GM12878 (cell line): ENCODE measurements at regions not wholly inside any gene's neighbourhood (a gene's known extent, or its start where the extent isn't known, plus 50 kb on each side); places are given as distances from the start of the nearest gene placed in this dataset.

ENCODE experiments used
- ATAC-seq: fragments of 200-7000 bp; cut with Tn5 transposase; 3 replicates; pipeline ENCODE4 v1.9.1; 2020; ENCODE audit warnings: mild to moderate bottlenecking, moderate library complexity
- BruUV-seq: library from RNA; stranded (reverse); fragments of 400-500 nt; replicated peaks from 2 replicates; lab custom pipeline; 2021; lab: Mats Ljungman, UMichigan
- CTCF ChIA-PET: fragments of 300-600 bp; sonication (Branson Sonifier 250); formaldehyde crosslinking; extraction: SDS; loops from one replicate; lab custom pipeline; 2021; ENCODE audit warnings: inconsistent platforms; lab: Yijun Ruan, JAX
- POLR2A ChIA-PET: fragments of 350-600 bp; formaldehyde crosslinking; extraction: SDS; loops from one replicate; lab custom pipeline; 2021; ENCODE audit warnings: inconsistent platforms; lab: Charles Lee
- RAD21 ChIA-PET: fragments of 300-600 bp; sonication (Branson Sonifier 250); formaldehyde crosslinking; loops from one replicate; lab custom pipeline; 2023; ENCODE audit warnings: antibody characterized with exemption; ENCODE audit not compliant: unreplicated experiment; lab: Charles Lee
- SMC1A ChIA-PET: fragments of 300-600 bp; sonication (Branson Sonifier 250); formaldehyde crosslinking; loops from one replicate; lab custom pipeline; 2023; ENCODE audit not compliant: unreplicated experiment, uncharacterized antibody; lab: Charles Lee
- DNase-seq: peaks from one replicate; pipeline ENCODE4 v3.0.0-alpha.2; 2011; ENCODE audit warnings: low read depth, low spot score
- FAIRE-seq: peaks from 3 replicates; lab custom pipeline; 2011; peaks lifted over from hg19 to GRCh38; lab: Jason Lieb, UNC
- H2AFZ ChIP-seq: 2 replicates; pipeline ENCODE4 v1.6.0; 2011; ENCODE audit warnings: low read depth, low read length, control low read depth; ENCODE audit not compliant: control insufficient read depth
- H3K27ac ChIP-seq: 2 replicates; pipeline ENCODE4 v1.5.1; 2011; ENCODE audit warnings: control low read depth; ENCODE audit not compliant: control insufficient read depth, insufficient read depth
- H3K27me3 ChIP-seq, 2 experiments: replicated peaks in 1 of 2; 2 replicates each; pipeline versions ENCODE4 v1.6.0 to v1.6.1; 2011; ENCODE audit warnings: low read length in 1 of 2; ENCODE audit not compliant: control insufficient read depth in 2 of 2, insufficient read depth in 2 of 2
- H3K36me3 ChIP-seq, 2 experiments: 2 replicates each; pipeline ENCODE4 v1.5.1; 2011; ENCODE audit warnings: low read length in 1 of 2; ENCODE audit not compliant: control insufficient read depth in 2 of 2, insufficient read depth in 2 of 2
- H3K4me1 ChIP-seq: 2 replicates; pipeline ENCODE4 v1.6.1; 2011; ENCODE audit warnings: mild to moderate bottlenecking, low read length, moderate library complexity, mixed read lengths; ENCODE audit not compliant: control insufficient read depth, insufficient read depth
- H3K4me2 ChIP-seq: 2 replicates; pipeline ENCODE4 v1.6.0; 2011; ENCODE audit warnings: control low read depth; ENCODE audit not compliant: control insufficient read depth, insufficient read depth
- H3K4me3 ChIP-seq: fragments of 200-600 bp; sonication (generic); 2 replicates; pipeline ENCODE4 v1.5.1; 2016
- H3K79me2 ChIP-seq: 2 replicates; pipeline ENCODE4 v1.6.0; 2011; ENCODE audit warnings: low read length; ENCODE audit not compliant: control insufficient read depth, insufficient read depth
- H3K9ac ChIP-seq: 2 replicates; pipeline ENCODE4 v1.8.0; 2011; ENCODE audit warnings: low read length, control low read depth, mixed read lengths; ENCODE audit not compliant: control insufficient read depth, insufficient read depth
- H3K9me3 ChIP-seq: replicated peaks from 3 replicates; pipeline ENCODE4 v1.5.1; 2011; ENCODE audit warnings: mild to moderate bottlenecking, low read length; ENCODE audit not compliant: control insufficient read depth, insufficient read depth
- H4K20me1 ChIP-seq: 2 replicates; pipeline ENCODE4 v1.6.0; 2011; ENCODE audit not compliant: control insufficient read depth, insufficient read depth
- CBX5 ChIP-seq: sonication (generic); IDR thresholded peaks from 2 replicates; pipeline ENCODE4 v1.6.1; 2016; ENCODE audit warnings: low read depth, moderate library complexity, mild to moderate bottlenecking, inconsistent platforms
- NRF1 ChIP-seq: conservative IDR thresholded peaks from 2 replicates; pipeline ENCODE4 v1.6.1; 2011; ENCODE audit warnings: mild to moderate bottlenecking, low read depth, low read length, improper control_type of control experiment
- ZNF687 ChIP-seq: fragments of 450-650 bp; IDR thresholded peaks from 2 replicates; pipeline ENCODE4 v1.6.1; 2017; ENCODE audit warnings: mild to moderate bottlenecking, moderate library complexity
- WGBS: methylation state at CpG from one replicate; pipeline ENCODE4 v1.1.6; 2016; ENCODE audit warnings: low lambda C conversion rate; ENCODE audit not compliant: insufficient replicate concordance, insufficient coverage; ENCODE audit errors: missing lambda C conversion rate; 5-methylcytosine and 5-hydroxymethylcytosine counted together
- in situ Hi-C: fragments of 300-500 bp; cut with MboI; formaldehyde crosslinking; loops from 9 replicates; pipeline ENCODE4 v1.14.3; 2018; ENCODE audit warnings: mixed read lengths
- intact Hi-C: fragments of 100-400 bp; cut with micrococcal nuclease; formaldehyde crosslinking; loops from one replicate; pipeline ENCODE4 v1.14.2; 2022; ENCODE audit not compliant: unreplicated experiment

GRCh38 chr10:91153508-91153907, 67.0 kb upstream of the PCGF5 start:
- intact Hi-C loops: no loop called here
- in situ Hi-C loops: no loop called here
- SMC1A ChIA-PET: no interaction called here
- ATAC-seq (no peak), DNase-seq (no peak), FAIRE-seq (no peak)
- no peaks in the 10 kb centered on the region for H3K27me3 ChIP-seq
- CTCF ChIA-PET: interaction anchor here (1.0 kb wide), 1 partner anchor 139 kb away, joined by 3 read pairs; no protein-coding TSS in a partner anchor
- no peaks in the 10 kb centered on the region for H3K4me1 ChIP-seq
- H3K36me3 ChIP-seq: no peaks in the 10 kb centered on the region
- RAD21 ChIA-PET: no interaction called here
- H3K9ac ChIP-seq: no peak overlapping the region
- WGBS: 94% methylated on average over 24 of the region's 29 CpGs
- POLR2A ChIA-PET: no interaction called here
- no peak overlapping the region for H2AFZ ChIP-seq
- H3K4me3 ChIP-seq: no peak overlapping the region
- H3K27ac ChIP-seq: no peak overlapping the region
- no TSS peak for BruUV-seq
- H3K9me3 ChIP-seq: no peaks in the 10 kb centered on the region
- H4K20me1 ChIP-seq: no peaks in the 10 kb centered on the region
- H3K79me2 ChIP-seq: no peaks in the 10 kb centered on the region
- no peak for TF ChIP-seq CBX5
- no peak for TF ChIP-seq ZNF687
- TF ChIP-seq NRF1: no peak
- TF ChIP-seq, all 136 proteins: peak for 0
- no peak overlapping the region for H3K4me2 ChIP-seq
